Spleen (tissue), 7 donors: ENCODE measurements at regions not wholly inside any gene's neighbourhood (a gene's known extent, or its start where the extent isn't known, plus 50 kb on each side); places are given as distances from the start of the nearest gene placed in this dataset.

ENCODE experiments used
- POLR2A ChIP-seq, 3 donors: fragments of 450-650 bp; IDR thresholded peaks; one replicate each; pipeline ENCODE4 v1.5.1; 2017; ENCODE audit warnings: antibody characterized with exemption in 3 of 3, mild to moderate bottlenecking in 1 of 3
- TF ChIP-seq, protein P1 (sequence below), 11 experiments: fragments of 200-600 bp in 7 of 11; fragments of 450-650 bp in 4 of 11; sonication (generic) in 4 of 11; IDR thresholded peaks in 8 of 11; conservative IDR thresholded peaks in 3 of 11; 1 replicate in 7 of 11; 2 replicates in 4 of 11; pipeline versions ENCODE4 v1.4.0 to v1.8.0; 2016 to 2021; ENCODE audit warnings: antibody characterized with exemption in 11 of 11, inconsistent platforms in 4 of 11, mild to moderate bottlenecking in 1 of 11
- donor health status: DM: no; HTN: no; CAD: no; lungs with moderate emphysema.
- donor health status: DM: no; HTN: no; CAD: no.
- donor health status: DM: no; HTN: no; CAD: no.

DNA sequence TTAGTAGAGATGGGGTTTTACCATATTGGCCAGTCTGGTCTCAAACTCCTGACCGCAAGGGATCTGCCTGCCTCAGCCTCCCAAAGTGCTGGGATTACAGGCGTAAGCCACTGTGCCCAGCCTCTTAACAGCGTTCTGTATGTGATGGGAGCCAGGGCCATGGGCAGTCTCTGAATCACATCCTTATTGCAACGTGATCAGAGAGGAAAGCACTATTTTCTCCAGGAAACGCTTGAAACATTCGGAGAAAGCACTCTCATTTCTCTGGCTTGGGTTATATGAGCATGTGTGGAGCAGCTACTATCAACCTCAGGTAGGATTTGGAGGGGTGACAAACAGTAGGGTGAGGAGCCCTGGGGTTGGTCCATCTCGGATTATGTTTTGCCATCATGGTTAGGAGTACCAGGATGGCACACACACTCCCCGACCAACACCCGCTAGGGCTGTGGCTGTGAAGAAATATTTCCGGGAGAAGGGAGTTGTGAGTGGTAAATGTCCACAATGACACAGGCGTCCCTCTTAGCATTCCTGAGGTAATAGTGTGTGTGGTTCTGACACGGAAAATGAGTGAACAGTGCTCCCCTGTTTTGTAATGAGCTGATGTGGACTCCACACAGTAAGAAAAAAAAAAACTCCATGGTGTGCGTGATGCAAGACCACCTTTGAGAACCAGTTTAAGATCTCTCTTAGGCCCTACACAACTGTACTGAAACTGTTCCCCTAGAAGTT lies 406.2 kb upstream of the ZNF608 start:
- TF ChIP-seq, protein P1, sequence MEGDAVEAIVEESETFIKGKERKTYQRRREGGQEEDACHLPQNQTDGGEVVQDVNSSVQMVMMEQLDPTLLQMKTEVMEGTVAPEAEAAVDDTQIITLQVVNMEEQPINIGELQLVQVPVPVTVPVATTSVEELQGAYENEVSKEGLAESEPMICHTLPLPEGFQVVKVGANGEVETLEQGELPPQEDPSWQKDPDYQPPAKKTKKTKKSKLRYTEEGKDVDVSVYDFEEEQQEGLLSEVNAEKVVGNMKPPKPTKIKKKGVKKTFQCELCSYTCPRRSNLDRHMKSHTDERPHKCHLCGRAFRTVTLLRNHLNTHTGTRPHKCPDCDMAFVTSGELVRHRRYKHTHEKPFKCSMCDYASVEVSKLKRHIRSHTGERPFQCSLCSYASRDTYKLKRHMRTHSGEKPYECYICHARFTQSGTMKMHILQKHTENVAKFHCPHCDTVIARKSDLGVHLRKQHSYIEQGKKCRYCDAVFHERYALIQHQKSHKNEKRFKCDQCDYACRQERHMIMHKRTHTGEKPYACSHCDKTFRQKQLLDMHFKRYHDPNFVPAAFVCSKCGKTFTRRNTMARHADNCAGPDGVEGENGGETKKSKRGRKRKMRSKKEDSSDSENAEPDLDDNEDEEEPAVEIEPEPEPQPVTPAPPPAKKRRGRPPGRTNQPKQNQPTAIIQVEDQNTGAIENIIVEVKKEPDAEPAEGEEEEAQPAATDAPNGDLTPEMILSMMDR (IDR thresholded peaks at IDR 0.05 in 8 of 11, conservative IDR thresholded peaks at IDR 0.05 in 3 of 11), result no peak
- TF ChIP-seq POLR2A (IDR thresholded peaks at IDR 0.05), result no peak
